ENCODE measurements at regions not wholly inside any gene's neighbourhood (a gene's known extent, or its start where the extent isn't known, plus 50 kb on each side); places are given as distances from the start of the nearest gene placed in this dataset.

DNA sequence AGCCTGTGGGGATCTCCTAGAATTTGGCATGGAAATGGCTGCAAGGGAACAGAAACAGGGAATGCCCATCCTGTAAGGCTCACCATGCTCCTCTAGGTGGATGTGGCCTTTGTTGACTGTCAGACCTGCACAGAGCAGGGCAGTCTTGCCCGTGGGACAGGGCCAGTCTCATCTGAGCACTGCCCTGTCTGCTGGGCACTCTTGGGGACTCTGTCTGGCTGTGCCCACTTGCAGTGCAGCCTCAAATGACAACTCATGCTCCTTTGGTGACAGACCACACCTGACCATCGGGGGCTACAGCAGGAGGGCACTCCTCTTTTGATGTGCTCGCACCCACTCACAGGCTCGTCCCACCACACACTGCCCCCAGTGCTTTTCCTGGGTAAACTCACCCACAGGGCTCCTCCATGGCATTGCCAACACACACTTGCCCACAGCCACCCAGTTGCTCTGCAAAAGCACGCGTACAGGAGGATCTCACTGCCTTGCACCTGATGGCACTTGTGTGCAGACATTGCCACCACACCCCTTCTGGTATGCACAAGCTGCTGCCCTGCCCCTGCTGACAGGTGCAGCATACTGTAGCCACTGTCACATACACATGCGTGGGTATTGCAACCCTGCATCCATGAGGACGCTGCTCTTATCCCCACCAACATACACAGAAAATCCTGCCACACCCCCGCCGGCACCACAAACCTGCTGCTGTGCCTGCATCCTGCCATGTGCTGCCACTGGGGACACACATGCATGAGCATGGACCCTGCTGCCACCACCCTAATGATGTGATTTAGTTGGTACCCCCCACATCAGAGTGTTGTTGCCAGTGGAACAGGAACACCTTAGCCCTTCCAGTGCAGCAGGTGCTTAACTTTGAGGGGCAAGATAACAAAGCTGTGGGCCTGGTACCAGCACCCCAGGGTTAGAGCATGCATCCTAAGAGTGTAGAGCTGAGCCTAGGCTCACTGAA, 100.1 kb upstream of the ARHGEF9 start:
- DNase-seq (ENCODE audit: low spot score): no peak

GRCh38 chrX:63869506-63869905, 84.5 kb upstream of the ARHGEF9 start:
- no peak for DNase-seq (ENCODE audit: low spot score)

GRCh38 chrX:63855896-63856295, 70.9 kb upstream of the ARHGEF9 start:
- peak; percentile 25 for DNase-seq (ENCODE audit: low spot score)

DNA sequence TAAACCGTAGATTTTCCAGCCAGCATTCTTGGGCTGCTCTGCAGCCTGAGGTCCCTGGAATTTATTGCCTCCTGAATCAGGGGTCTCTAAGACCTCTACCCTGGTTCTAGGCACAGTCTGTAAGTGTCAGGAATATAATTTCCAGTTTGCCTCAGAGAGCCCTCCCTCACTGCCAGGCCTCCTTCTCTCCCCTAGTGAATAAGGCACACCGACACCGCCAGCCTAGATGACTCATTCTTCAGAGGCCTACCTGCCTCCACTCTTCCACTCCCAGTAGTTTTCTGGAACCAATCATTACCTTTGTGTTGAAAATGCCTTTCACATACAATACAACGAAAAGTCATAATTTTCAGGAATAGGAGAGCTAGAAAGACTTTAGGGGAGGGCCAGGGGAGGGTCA, 50.3 kb upstream of the ARHGEF9 start:
- no peak for DNase-seq (ENCODE audit: low spot score)
